ENCODE measurements at regions not wholly inside any gene's neighbourhood (a gene's known extent, or its start where the extent isn't known, plus 50 kb on each side); places are given as distances from the start of the nearest gene placed in this dataset.
"Not testable (repeated sequence)": the region's sequence is repeated elsewhere in the genome, so short reads cannot be mapped to it uniquely, and the experiment has no call there.

GRCh38 chr19:14265290-14266036 lies 59.5 kb upstream of the ADGRL1 start:
- Histone ChIP-seq H3K36me3 (no peaks in the 10 kb centered on the region), H3K9me3 (no peaks in the 10 kb centered on the region), H3K27me3 (peaks cover 15 to 29% (median 27%) of the 10 kb centered on the region in 3 donors), H3K4me1 (no peaks in the 10 kb centered on the region), H3K4me3 (no peak overlapping the region), H3K27ac (no peak overlapping the region)
- no peak for TF ChIP-seq CTCF (IDR thresholded peaks at IDR 0.05 in 4 of 5, conservative IDR thresholded peaks at IDR 0.05 in 1 of 5)
- TF ChIP-seq POLR2A (IDR thresholded peaks at IDR 0.05) = no peak
- intact Hi-C loops (cut with DNase I; ENCODE audit: low total_unique reads) (no loop called here), in situ Hi-C loops (cut with MboI; ENCODE audit: low sequenced_read_pairs in 4 of 4) (no loop called here)
- no peak for ATAC-seq
- no peak for DNase-seq

GRCh38 chr19:14255902-14256649 lies 50.1 kb upstream of the ADGRL1 start:
- H3K4me1 ChIP-seq; intact Hi-C loops (cut with DNase I; ENCODE audit: low total_unique reads): not testable (repeated sequence)

More at GRCh38 chr19:14255902-14256649, 50.1 kb upstream of the ADGRL1 start:
- H3K4me3 ChIP-seq; H3K27me3 ChIP-seq; ATAC-seq; H3K27ac ChIP-seq; DNase-seq; in situ Hi-C loops (cut with MboI; ENCODE audit: low sequenced_read_pairs in 4 of 4); H3K36me3 ChIP-seq; H3K9me3 ChIP-seq: not testable (repeated sequence)
